ENCODE measurements at regions not wholly inside any gene's neighbourhood (a gene's known extent, or its start where the extent isn't known, plus 50 kb on each side); places are given as distances from the start of the nearest gene placed in this dataset.

DNA sequence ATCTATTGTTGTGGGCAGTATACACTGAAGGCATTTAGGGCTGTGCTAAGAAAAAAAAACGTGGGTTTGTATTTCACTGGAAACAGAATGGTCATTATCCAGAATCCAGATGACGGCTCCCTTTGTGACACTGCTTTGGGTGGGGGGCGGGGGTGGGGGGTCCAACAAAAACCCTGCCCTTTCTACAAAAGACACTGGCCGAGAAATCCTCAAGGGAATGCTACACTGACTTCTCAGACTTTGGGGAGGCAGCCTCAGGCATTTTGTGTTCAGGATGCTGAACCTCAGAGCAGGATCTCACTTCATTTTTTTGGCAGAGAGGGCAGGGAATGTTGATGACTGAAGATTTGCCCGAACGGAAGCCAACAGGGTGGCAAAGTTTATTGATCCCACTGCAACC lies 417.1 kb downstream of the HRH4 start:
- H3K4me1 ChIP-seq, result no peaks in the 10 kb centered on the region
- no peaks in the 10 kb centered on the region for H3K27me3 ChIP-seq
- H3K36me3 ChIP-seq, result no peaks in the 10 kb centered on the region
- 40% methylated on average over 6 of the region's 6 CpGs for WGBS
- H3K27ac ChIP-seq, result no peak overlapping the region
- H3K4me3 ChIP-seq, result no peak overlapping the region
- TF ChIP-seq POLR2AphosphoS5 (IDR thresholded peaks at IDR 0.05) (no peak), POLR2A (IDR thresholded peaks at IDR 0.05) (no peak), CTCF (IDR thresholded peaks at IDR 0.05) (no peak), EP300 (IDR thresholded peaks at IDR 0.05) (no peak)
- DNase-seq (ENCODE audit: low spot score in 2 of 2), result no peak
- H3K9me3 ChIP-seq, result no peaks in the 10 kb centered on the region

DNA sequence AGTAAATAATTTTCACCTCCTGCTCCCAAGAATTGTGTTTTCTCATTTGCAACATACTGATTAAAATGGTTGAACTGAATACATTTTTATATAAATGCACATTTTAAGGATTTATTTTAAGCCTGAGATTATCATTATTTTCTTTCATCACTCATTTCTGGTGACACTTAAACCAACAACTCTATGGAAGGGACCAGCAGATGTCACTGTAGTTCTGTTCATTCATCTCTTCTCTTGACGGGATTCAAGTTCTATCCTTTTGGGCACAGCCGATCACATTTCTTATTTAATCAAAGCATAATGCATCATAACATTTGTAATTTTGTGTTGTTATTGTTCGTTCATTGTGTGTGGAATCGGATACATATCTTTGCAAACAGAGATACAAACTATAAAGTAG lies 417.9 kb downstream of the HRH4 start:
- DNase-seq (ENCODE audit: low spot score in 2 of 2), result no peak
- WGBS, result 14% methylated on average over 4 of the region's 4 CpGs
- no peaks in the 10 kb centered on the region for H3K27me3 ChIP-seq
- no peaks in the 10 kb centered on the region for H3K4me1 ChIP-seq
- H3K27ac ChIP-seq, result no peak overlapping the region
- no peak overlapping the region for H3K4me3 ChIP-seq
- no peaks in the 10 kb centered on the region for H3K9me3 ChIP-seq
- H3K36me3 ChIP-seq, result no peaks in the 10 kb centered on the region
- TF ChIP-seq POLR2A (IDR thresholded peaks at IDR 0.05) (no peak), CTCF (IDR thresholded peaks at IDR 0.05) (peak; percentile 24 to 34)

DNA sequence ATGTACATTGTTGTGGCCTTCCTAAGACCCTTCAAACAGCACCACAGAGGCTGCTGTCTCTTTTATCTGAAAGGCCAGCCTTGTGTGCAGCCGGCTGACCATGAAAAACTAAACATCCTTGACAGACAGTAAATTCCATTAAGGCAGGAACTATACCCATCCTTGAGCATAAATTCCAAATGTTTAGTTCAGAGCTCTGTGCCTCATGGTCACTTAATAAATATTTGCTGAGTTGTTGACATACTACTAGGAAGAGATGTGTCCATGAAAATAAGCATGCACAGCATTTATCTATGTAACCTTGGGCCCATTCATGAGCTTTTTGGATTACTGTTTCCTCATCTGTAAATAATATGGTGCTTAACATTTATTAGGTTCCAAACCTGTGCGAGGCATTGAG lies 424.8 kb downstream of the HRH4 start:
- WGBS, result 81% methylated on average over 2 of the region's 2 CpGs
- TF ChIP-seq EP300 (IDR thresholded peaks at IDR 0.05), result no peak
- TF ChIP-seq POLR2AphosphoS5 (IDR thresholded peaks at IDR 0.05), result no peak
- no peak for TF ChIP-seq CTCF (IDR thresholded peaks at IDR 0.05)
- no peak for TF ChIP-seq POLR2A (IDR thresholded peaks at IDR 0.05)

DNA sequence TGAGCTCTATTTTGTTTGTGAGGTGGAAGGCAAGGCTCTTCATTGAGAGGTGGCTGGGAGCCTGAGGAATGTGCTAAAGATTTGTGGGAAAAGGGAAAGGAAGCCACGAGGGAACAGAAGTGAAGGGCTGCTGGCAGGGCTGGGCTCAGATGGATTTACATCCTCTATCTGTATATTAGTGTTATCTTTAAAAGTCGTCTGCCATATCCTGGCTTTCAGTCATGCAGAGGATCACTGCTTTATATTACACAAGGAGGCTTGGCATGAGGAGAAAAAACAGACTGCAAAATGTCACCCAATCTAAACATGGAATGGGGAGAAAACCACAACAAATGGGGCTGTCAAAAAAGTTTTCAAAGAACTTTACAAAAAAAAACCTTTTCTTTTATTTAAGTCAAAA lies 434.4 kb downstream of the HRH4 start:
- no peak for TF ChIP-seq EP300 (IDR thresholded peaks at IDR 0.05)
- no peak for TF ChIP-seq POLR2A (IDR thresholded peaks at IDR 0.05)
- no peak for TF ChIP-seq CTCF (IDR thresholded peaks at IDR 0.05)
- TF ChIP-seq POLR2AphosphoS5 (IDR thresholded peaks at IDR 0.05), result no peak
- no peak overlapping the region for H3K4me3 ChIP-seq

More for the DNA sequence above, 424.8 kb downstream of the HRH4 start:
- no peaks in the 10 kb centered on the region for H3K4me1 ChIP-seq
- H3K27ac ChIP-seq, result no peak overlapping the region
- H3K4me3 ChIP-seq, result no peak overlapping the region
- H3K27me3 ChIP-seq, result no peaks in the 10 kb centered on the region
- no peaks in the 10 kb centered on the region for H3K36me3 ChIP-seq
- no peak for DNase-seq (ENCODE audit: low spot score in 2 of 2)
- no peaks in the 10 kb centered on the region for H3K9me3 ChIP-seq

DNA sequence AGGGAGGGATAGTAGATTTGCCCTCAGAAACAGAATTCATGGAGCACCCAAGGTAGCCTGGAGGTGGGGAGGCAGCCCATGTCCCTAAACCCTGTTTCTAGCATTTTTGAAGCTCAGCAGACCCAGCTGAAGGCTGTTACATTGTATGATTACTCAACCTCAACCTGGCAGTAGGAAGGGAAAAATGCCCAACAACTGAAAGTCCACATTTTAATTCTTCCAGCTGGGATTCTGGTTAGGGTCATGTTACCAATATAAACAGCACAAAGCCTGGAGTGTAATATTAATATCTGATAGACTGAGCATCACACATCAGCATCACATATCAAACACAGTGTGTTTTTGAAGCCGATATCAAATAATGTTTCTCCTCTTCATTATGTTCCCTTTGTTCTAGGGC lies 437.0 kb downstream of the HRH4 start:
- WGBS, result 90% methylated on average over 1 of the region's 1 CpG
- no peaks in the 10 kb centered on the region for H3K27me3 ChIP-seq
- H3K9me3 ChIP-seq, result no peaks in the 10 kb centered on the region
- H3K4me1 ChIP-seq, result no peaks in the 10 kb centered on the region
- no peaks in the 10 kb centered on the region for H3K36me3 ChIP-seq
- H3K4me3 ChIP-seq, result no peak overlapping the region
- no peak for TF ChIP-seq EP300 (IDR thresholded peaks at IDR 0.05)
- TF ChIP-seq POLR2A (IDR thresholded peaks at IDR 0.05), result no peak
- TF ChIP-seq POLR2AphosphoS5 (IDR thresholded peaks at IDR 0.05), result no peak
- no peak for TF ChIP-seq CTCF (IDR thresholded peaks at IDR 0.05)
- no peak overlapping the region for H3K27ac ChIP-seq
- DNase-seq (ENCODE audit: low spot score in 2 of 2), result no peak

More for the DNA sequence above, 434.4 kb downstream of the HRH4 start:
- Histone ChIP-seq H3K36me3 (no peaks in the 10 kb centered on the region), H3K9me3 (no peaks in the 10 kb centered on the region), H3K27me3 (no peaks in the 10 kb centered on the region), H3K27ac (no peak overlapping the region), H3K4me1 (no peaks in the 10 kb centered on the region)
- no peak for DNase-seq (ENCODE audit: low spot score in 2 of 2)
- WGBS, result 52% methylated on average over 2 of the region's 2 CpGs

Measured in suprapubic skin (tissue), 4 donors.